Skeletal muscle satellite cell (primary cell): ENCODE measurements at regions not wholly inside any gene's neighbourhood (a gene's known extent, or its start where the extent isn't known, plus 50 kb on each side); places are given as distances from the start of the nearest gene placed in this dataset.

ENCODE experiments used
- H3K27me3 ChIP-seq: 2 replicates; pipeline ENCODE4 v1.7.0; 2013; ENCODE audit warnings: low read length; ENCODE audit not compliant: control insufficient read depth, insufficient read depth
- H3K36me3 ChIP-seq: 2 replicates; pipeline ENCODE4 v1.7.0; 2013; ENCODE audit warnings: mild to moderate bottlenecking, control low read depth, low read length; ENCODE audit not compliant: insufficient read depth
- H3K4me1 ChIP-seq: 2 replicates; pipeline ENCODE4 v1.7.0; 2013; ENCODE audit warnings: low read length; ENCODE audit not compliant: control insufficient read depth, insufficient read depth
- H3K4me2 ChIP-seq: 2 replicates; pipeline ENCODE4 v1.7.0; 2013; ENCODE audit warnings: mild to moderate bottlenecking, low read length
- H3K4me3 ChIP-seq: 2 replicates; pipeline ENCODE4 v1.7.0; 2013; ENCODE audit warnings: low read length
- H3K9ac ChIP-seq: 2 replicates; pipeline ENCODE4 v1.7.0; 2013; ENCODE audit warnings: mild to moderate bottlenecking, low read depth, low read length, moderate library complexity
- H3K9me3 ChIP-seq: replicated peaks from 2 replicates; pipeline ENCODE4 v1.7.0; 2013; ENCODE audit warnings: mild to moderate bottlenecking, control low read depth, low read length

DNA sequence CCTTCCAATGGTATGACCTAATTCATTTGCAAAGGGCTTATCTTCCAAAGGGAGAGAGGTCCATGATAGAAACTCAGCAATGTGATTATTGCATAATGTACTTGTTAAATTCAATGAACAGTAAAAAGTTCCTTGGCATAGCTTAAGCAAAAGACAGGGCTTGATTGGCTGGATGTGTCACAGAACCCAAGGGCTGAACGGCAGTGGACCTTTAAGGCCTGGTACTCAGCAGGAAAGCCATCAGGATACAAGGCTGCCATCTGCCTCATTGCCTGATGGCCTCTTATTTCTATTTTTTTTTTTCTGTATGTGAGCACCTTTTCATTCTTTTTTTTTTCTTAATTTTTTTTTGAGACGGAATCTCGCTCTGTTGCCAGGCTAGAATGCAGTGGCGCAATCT, 208.9 kb upstream of the WSCD1 start:
- Histone ChIP-seq H3K4me3 (no peak overlapping the region), H3K4me1 (no peaks in the 10 kb centered on the region), H3K9ac (no peak overlapping the region), H3K36me3 (no peaks in the 10 kb centered on the region), H3K9me3 (no peaks in the 10 kb centered on the region), H3K4me2 (no peak overlapping the region), H3K27me3 (peaks cover 20% of the 10 kb centered on the region)

DNA sequence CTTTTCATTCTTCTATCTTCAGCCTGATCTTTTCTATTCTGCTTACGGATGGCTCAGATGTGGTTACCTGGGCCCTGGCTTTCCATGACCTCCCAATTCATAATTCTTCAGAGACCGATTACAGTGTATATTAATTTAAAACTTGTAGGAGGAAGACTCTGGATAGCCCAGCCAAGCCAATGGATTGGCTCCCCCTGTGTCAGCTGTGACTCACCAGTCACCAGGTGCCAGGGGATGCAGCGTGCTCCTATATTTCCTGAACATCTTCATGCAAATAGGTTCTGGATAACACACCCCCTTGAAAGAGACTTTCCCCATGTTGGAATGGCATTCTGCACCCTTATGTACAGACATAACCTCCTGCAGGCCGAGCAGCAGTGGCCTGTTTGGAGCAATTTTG, 208.3 kb upstream of the WSCD1 start:
- Histone ChIP-seq H3K27me3 (peaks cover 21% of the 10 kb centered on the region), H3K9ac (no peak overlapping the region), H3K4me1 (no peaks in the 10 kb centered on the region), H3K4me3 (no peak overlapping the region), H3K9me3 (no peaks in the 10 kb centered on the region), H3K36me3 (no peaks in the 10 kb centered on the region), H3K4me2 (no peak overlapping the region)

DNA sequence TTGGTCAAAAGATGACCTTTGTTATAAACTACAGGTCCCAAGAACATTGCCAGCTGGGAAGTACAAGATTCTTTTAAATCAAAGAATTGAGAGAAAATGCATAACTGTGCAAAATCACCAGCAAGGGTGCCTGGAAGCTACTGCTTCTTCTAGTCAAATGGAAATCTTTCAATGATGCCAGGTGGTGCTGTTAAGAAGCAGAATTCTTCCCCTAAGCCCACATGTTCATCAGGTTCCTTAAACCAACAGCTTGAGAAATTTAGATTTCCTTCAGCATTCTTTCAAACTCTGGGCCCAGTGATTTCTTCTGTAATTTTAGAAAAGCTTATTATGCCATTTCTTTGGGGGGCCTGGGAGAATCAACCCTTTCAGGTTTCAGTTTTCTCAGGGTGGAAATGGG, 207.8 kb upstream of the WSCD1 start:
- H3K4me2 ChIP-seq = no peak overlapping the region
- H3K27me3 ChIP-seq = peaks cover 23% of the 10 kb centered on the region
- H3K9ac ChIP-seq = no peak overlapping the region
- no peaks in the 10 kb centered on the region for H3K9me3 ChIP-seq
- H3K4me1 ChIP-seq = no peaks in the 10 kb centered on the region
- no peaks in the 10 kb centered on the region for H3K36me3 ChIP-seq
- H3K4me3 ChIP-seq = no peak overlapping the region

DNA sequence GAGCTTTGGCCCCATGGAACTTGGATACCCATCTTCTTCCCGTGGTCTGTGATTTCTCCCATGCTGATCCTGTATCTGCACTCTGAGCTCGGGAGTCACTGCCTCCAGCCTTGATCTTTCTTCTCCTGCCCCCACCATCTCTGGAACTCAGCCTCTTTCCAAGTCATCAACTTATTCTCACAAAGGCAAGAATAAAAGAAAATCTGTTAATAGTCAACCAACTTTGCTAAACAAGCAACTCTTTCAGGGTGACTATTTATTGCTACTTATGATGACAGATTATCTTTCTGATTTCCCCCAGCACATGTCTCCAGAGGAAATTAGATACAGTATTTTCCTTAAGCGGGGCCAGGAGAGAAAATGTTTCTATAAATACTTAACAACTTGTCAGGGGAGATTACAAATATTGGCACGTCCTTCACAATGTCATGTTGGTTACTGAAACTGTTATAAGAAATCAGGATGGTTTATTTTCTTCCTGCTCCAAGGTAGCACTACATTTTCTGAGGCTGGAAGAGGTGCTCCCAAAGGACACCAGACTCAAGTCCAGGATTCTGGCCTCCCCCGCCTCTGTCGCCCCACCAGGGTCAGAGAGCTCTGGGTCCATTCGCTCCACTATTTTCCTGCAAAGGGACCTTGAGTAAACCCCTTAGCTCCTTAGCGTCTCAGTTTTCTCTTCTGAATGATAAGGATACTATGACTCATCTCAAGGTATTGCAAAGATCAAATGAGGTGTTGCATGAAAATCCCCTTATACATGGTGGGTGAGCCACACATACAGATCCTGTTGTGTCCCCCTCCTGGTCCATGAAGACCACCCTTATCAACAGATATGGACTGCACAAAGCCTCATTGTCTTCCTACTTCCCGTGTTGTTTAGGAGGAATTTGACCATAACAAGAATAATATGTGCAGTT, 205.2 kb upstream of the WSCD1 start:
- no peak overlapping the region for H3K4me3 ChIP-seq
- H3K27me3 ChIP-seq = peaks cover 23% of the 10 kb centered on the region
- no peak overlapping the region for H3K9ac ChIP-seq
- H3K4me1 ChIP-seq = no peaks in the 10 kb centered on the region
- H3K36me3 ChIP-seq = no peaks in the 10 kb centered on the region
- H3K9me3 ChIP-seq = no peaks in the 10 kb centered on the region
- no peak overlapping the region for H3K4me2 ChIP-seq

DNA sequence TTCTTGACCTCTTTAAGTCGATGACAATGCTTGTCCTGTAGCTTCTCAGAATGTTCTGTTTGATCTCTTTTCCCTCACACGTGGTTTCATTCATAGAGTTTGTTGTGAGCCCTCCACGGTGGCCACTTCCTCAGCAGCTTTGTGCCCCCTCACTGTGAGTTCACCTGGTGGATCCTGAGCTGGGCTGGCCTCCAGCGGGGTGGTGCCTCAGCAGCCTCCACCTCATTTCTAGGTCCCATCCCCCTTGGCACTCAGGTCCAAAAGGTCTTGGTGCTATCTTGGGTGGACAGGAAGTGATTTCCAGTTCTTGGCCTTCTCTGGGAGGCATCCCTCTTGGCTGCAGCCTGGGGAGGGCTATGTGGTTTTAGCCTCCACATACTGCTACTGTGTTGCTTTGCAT, 203.2 kb upstream of the WSCD1 start:
- Histone ChIP-seq H3K36me3 (no peaks in the 10 kb centered on the region), H3K27me3 (peaks cover 22% of the 10 kb centered on the region), H3K4me3 (no peak overlapping the region), H3K4me1 (no peaks in the 10 kb centered on the region), H3K4me2 (no peak overlapping the region), H3K9me3 (no peaks in the 10 kb centered on the region), H3K9ac (no peak overlapping the region)

DNA sequence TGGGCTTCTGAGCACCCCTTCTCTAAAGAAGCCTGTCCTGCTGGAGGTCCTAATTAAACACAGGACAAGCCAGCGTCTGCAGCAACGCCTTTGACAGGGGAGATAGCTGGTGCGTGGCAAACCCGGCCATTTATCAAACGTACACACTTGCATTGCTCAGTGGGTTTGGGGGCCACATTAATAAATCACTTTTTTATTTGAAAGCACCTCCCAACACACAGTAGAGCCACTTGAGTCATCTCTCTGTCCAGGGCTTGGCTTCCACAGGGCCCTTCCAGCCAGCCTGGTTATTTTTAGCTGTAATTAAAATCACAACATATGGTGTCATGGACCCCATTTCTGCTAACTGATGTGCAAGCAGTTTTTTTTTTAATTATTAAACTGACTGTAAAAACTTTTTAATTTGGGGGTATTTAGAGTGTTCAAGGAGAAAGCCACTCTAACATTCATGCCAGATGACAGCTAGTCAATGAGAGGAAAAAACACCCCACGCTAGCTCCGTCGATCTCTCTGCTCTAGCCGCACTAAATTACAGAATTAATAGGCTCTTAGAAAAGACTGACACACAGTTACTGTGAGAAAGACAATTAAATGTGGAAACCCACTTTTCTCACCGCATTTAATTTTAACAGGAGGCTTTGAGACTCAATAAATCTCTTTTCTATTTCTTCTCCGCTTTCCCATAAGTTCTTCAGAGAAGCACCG, 201.0 kb upstream of the WSCD1 start:
- H3K4me1 ChIP-seq = no peaks in the 10 kb centered on the region
- no peak overlapping the region for H3K4me2 ChIP-seq
- H3K9me3 ChIP-seq = no peaks in the 10 kb centered on the region
- no peaks in the 10 kb centered on the region for H3K36me3 ChIP-seq
- H3K4me3 ChIP-seq = no peak overlapping the region
- H3K27me3 ChIP-seq = peaks cover 26% of the 10 kb centered on the region
- H3K9ac ChIP-seq = no peak overlapping the region

DNA sequence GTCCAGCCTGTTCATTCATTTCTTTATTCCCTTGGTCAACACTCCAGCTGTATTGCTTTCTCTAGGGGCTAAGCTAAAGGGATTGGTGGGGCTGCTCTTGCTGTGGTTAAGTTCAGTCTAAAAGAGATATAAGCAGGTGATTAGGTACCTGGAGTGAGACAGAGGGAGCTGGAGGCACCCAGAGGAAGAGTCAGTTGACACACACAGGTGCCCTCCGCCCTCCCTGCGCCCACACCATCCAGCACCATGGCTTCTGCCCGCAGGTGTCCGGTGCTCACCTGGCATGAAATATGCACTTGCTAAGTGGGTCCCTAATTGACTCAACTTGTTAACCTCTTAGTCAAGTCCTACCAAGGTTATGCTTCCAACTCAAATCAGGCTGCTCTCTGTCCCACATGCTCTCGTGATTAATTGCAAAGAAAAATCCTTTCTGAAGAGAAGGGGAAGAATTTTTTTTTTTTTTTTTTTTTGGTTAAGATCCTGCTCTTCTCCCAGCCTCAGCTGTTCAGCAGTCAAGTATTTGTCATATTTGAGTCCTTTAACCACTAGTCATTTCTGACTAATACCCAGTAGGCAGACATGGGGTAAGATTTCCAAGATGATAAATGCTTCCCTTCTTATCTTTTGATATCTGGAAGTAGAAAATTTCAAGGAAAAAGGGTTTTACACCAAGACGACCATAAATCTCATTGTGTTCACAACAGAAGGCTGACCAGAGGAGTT, 199.8 kb upstream of the WSCD1 start:
- no peak overlapping the region for H3K9ac ChIP-seq
- H3K27me3 ChIP-seq = peaks cover 20% of the 10 kb centered on the region
- no peaks in the 10 kb centered on the region for H3K36me3 ChIP-seq
- H3K4me3 ChIP-seq = no peak overlapping the region
- no peaks in the 10 kb centered on the region for H3K4me1 ChIP-seq
- H3K9me3 ChIP-seq = no peaks in the 10 kb centered on the region
- no peak overlapping the region for H3K4me2 ChIP-seq

DNA sequence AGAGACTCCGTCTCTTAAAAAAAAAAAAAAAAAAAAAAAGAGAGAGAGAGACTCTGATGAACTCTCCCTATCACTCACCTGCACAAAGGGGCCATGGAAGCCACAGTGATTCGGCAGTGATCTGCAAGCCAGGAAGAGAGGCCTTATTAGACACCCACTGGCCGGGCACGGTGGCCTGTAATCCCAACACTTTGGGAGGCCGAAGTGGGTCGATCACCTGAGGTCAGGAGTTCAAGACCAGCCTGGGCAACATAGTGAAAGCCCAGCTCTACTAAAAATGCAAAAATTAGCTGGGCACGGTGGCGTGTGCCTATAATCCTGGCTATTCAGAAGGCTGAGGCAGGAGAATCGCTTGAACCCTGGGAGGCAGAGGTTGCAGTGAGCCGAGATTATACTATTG, 198.5 kb upstream of the WSCD1 start:
- Histone ChIP-seq H3K27me3 (peaks cover 26% of the 10 kb centered on the region), H3K9me3 (no peaks in the 10 kb centered on the region), H3K4me3 (no peak overlapping the region), H3K4me1 (no peaks in the 10 kb centered on the region), H3K36me3 (no peaks in the 10 kb centered on the region), H3K9ac (no peak overlapping the region), H3K4me2 (no peak overlapping the region)

DNA sequence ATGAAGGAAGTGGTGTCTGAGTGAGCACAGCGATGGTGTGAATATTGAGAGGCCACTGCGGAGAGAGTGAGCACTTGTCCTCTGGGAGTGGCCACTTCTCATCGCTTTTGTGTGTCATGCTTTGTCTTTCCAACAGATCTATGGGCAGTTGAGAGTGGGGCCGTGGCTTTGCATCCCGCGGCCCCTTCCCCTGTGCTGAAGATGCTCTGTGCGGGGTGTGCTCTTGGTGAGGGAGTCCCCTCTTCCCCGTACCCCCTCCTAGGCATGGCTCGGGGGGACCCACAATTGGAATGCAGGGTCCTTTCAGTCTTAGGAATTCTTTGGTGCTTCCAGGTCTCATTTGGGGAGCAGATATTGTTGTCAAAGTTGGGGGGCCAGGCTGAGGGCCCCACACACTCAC, 197.3 kb upstream of the WSCD1 start:
- peaks cover 29% of the 10 kb centered on the region for H3K27me3 ChIP-seq
- H3K9me3 ChIP-seq = no peaks in the 10 kb centered on the region
- no peak overlapping the region for H3K9ac ChIP-seq
- no peak overlapping the region for H3K4me3 ChIP-seq
- H3K4me2 ChIP-seq = no peak overlapping the region
- H3K36me3 ChIP-seq = no peaks in the 10 kb centered on the region
- H3K4me1 ChIP-seq = no peaks in the 10 kb centered on the region

DNA sequence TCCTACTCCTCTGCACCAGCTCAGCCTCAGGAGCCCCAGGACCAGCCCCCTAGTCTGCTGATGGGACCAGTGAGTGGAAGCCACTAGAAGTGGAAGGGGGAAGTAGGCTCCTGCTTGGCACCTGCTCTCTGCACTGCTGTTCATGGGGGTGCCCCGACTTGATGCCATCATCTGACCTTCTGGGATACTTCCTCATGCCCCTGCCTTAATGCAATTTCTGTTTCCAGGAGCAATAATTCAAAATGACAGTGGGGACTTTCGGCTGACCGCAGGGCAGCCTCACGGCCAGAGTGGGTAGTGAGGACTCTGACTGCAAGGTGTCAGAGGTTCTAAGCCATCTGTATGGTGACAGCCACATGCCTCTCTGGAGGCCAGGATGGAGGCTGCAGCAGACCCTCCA, 196.4 kb upstream of the WSCD1 start:
- H3K36me3 ChIP-seq = no peaks in the 10 kb centered on the region
- no peaks in the 10 kb centered on the region for H3K9me3 ChIP-seq
- peaks cover 38% of the 10 kb centered on the region for H3K27me3 ChIP-seq
- H3K4me1 ChIP-seq = no peaks in the 10 kb centered on the region
- no peak overlapping the region for H3K4me2 ChIP-seq
- no peak overlapping the region for H3K9ac ChIP-seq
- no peak overlapping the region for H3K4me3 ChIP-seq

DNA sequence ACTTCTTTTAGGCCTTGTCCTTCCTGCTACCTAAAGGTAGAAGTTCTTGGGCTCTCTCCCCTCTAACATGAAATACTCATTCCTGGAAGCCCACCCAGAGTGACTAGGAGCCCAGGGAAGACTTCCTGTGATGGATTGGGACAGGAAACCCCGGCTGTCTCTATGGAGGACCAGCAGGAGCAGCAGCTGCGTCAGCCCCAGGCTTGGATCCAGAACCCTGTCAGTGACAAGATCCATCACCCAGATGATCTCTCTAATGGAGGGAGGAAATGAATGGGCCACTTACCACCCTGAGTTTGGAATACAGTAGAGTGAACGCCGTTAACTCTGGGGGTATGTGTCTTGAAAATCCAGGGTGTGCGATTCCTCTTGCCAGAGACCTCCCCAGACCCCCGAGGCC, 195.7 kb upstream of the WSCD1 start:
- Histone ChIP-seq H3K9ac (no peak overlapping the region), H3K4me2 (no peak overlapping the region), H3K9me3 (no peaks in the 10 kb centered on the region), H3K4me3 (no peak overlapping the region), H3K4me1 (no peaks in the 10 kb centered on the region), H3K36me3 (no peaks in the 10 kb centered on the region), H3K27me3 (peaks cover 39% of the 10 kb centered on the region)
